Astrocyte of the hippocampus (primary cell): ENCODE measurements at regions not wholly inside any gene's neighbourhood (a gene's known extent, or its start where the extent isn't known, plus 50 kb on each side); places are given as distances from the start of the nearest gene placed in this dataset.
A peak's percentile ranks its signal among the peaks of the same experiment; 100 is the strongest.

Source experiments
- DNase-seq: peaks from one replicate; pipeline ENCODE4 v3.0.0; 2011; ENCODE audit warnings: low read depth, low spot score

GRCh38 chr3:194218646-194219453 is 82.9 kb downstream of the HES1 start:
- peak; percentile 39 for DNase-seq

DNA sequence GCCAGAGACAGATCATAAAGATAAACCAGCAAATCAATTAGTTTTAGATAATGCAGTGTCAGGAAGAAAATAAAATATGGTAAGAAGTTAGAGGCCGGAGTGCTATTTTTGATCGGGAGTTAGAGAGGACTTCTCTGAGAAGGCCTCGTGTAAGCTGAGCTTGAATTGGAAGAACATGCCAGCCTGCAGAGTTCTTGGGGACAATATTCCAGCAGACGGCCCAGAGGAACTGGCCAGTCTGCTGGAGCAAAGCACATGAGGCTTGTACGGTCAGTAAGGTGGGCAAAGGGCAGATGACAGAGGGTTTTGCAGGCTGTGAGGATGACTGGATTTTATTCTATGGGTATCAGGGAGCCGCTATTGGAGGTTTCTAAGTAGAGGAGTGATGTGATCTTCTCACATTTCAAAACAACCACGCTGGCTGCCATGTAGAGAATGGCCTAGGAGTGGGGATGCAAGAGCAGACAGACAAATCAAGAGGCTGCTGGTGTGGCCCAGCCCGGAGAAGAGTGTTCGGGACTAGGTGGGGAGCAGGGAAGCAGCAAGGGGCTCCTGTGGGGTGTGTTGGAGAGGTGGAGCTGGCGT is 84.0 kb downstream of the HES1 start:
- no peak for DNase-seq

GRCh38 chr3:194220901-194221326 is 85.0 kb downstream of the HES1 start:
- DNase-seq: peak; percentile 74

DNA sequence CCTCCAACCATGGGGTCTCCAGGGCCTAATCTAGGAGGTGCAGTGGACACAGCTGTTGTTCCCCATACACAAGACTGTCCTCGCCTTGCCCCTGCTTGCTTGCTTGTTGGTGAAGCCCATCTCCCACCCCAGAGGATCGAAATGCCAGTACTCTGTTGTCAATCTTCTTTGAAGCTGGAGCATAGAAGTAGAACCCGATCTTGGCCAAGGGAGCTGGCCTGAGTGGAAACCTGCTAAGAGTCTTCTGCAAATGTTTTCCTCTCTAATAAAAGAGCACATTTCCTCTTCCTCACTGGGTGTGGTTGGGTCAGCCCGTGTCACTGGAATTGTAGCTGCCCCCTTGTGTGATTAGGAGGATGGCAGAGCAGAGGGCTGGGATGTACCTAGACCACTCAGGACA is 85.4 kb downstream of the HES1 start:
- no peak for DNase-seq

DNA sequence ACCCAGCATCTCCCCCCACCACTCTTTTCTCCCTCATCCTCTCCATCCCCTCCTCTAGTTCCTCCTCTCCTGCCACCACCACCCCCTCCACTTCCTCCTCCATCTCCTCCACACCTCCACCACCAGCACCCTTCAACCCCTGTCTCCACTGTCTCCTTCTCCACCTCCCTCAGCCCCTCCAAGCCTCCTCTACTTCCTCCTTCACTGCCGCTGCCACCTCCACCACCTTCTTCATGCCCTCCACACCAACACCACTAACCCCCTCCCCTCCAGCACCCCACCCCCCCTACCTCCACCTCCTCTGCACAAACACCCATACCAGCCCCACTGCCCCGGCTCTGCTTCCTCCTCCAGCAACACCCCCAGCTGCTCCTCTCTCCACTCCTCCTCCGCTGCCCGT is 88.0 kb downstream of the HES1 start:
- DNase-seq: no peak

- DNase-seq: no peak
Measured at GRCh38 chr3:194224471-194225417, 88.8 kb downstream of the HES1 start.

DNA sequence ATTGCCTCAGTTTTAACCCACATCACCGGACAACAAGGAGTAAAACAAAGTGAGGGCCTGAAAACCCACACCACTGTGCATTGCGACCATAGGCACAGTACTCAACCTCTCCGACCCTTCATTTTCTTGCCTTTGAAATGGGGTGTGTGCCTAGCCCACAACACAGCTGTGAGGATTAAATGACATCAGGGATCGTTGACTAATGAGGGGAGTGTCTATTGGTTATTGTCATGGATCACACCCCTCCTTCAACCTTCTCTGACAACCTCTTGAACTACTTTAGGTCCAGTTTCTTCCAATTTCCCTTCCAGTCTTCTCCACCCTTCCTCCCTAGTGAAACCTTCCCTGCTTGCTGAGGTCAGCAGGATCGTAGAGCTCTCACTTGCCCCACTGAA is 89.5 kb downstream of the HES1 start:
- DNase-seq: no peak

DNA sequence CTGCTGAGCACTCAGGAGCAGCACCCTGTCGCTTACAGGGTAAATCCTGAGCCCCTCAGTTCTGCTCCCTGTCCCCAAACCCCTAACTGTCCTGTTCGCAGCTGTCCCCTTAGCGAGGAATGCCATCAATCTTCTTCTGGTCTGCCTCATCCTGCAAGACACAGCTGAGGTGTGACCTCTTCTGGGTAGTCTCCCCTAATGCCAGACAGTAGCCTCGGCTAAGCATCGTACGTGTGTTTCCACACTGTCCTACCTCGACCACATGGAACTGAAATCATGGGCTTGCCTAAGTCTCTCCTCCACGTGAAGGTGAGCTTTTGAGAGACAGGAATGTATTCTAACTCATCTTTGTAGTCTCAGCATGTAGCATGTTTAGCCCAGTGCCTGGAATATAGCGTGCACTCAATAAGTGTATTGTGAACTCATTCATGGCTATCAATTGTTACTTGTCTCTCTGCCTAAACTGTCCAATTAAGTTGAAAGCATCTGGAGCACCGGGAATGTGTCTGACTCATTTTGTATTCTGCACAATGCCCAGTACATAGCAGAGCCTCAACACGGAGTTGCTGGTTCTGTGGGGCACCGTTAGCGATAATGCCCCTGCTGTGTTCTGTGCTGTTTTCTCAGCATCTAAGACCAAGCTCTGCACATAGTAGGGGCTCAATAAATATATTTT is 90.2 kb downstream of the HES1 start:
- peak; percentile 64 for DNase-seq

DNA sequence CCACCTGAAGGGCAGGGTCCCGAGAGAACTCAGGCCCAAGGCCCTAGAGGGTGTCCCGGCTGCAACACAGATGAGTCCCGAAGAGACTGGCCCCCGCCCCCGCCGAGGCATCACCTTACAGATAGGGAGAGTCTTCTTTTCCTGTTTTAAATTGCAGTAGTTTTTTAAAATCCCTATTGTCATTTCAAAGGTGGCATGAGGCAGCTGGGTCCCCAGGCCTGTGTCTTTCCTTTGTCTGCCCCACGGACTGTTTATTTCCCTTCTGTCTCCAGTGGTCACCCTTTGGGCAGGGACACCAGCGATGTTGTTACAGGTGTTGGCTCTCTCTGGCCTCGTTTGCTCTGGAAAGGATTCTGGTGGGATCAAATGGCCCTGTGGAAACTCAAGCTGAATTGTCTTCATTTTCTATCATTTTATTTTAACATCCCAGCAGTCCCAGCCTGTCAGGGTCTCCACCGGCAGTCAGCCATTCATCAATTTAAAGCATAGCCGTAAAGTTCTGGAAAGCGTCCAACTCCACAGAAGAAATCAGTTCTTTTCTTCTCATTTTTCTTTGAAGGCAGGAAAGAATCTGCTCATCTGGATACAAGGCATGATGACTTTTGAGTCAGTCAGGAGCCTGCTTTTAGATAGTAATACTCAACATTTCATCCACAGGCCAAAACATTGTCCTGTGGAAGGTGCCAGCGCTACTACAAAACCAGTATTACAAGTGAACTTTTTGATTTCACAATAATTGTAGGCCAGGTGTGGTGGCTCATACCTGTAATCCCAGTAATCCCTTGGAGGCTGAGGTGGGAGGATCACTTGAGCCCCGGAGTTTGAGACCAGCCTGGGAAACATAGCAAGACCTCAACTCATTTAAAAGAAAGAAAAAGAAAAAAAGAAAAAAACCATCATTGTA is 96.2 kb downstream of the HES1 start:
- no peak for DNase-seq

DNA sequence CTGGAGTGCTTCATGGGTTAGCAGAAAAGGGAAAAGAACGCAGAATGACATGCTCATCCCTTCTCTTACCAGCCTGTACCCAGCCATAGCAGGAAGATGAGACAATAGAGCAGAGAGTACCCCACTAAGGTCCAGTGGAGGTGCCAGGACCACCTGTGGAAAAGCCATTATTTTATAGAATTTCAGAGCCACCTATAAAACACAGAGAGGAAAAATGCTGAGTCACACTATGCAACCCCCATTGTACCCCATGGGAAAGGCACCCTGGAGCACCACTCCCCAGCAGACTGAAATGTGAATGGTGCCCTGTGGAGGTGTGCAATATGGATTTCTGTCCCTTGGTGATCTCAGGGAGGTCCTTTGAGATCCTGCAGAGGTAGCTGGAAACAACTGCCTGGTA is 97.2 kb downstream of the HES1 start:
- DNase-seq: no peak

DNA sequence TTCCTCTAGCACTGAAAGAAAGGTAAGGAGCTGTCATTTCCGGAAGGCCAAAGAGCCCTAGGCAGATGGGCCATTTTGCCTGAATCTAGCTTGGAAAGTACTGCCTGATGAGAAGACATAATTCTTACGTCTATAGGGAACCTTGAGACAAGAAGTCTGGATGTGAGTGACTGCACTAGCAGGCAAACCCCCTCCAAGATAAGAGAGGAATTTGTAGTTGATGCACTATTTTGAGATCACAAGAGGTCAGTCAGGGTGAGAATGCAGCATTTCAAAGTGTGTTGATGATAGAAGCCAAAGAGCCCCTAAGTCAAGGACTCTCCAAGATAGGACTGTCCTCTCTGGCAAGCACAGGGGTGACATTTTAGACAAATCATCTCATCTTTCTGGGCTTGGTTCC is 99.2 kb downstream of the HES1 start:
- DNase-seq: no peak

DNA sequence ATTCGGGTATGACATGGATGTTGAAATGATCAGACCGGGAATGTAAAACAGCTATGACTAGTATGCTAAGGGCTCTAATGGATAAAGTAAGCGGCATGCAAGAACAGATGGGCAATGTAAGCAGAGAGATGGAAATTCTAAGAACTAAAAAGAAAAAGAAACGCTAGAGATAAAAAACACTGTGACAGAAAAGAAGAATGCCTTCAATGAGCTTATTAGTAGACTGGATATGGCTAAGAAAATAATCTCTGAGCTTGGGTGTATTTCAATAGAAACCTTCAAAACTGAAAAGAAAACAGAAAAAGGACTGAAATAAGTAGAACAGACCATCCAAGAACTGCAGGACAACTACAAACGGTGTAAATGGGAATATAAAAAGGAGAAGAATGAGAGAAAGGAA is 101.2 kb downstream of the HES1 start:
- DNase-seq: no peak

DNA sequence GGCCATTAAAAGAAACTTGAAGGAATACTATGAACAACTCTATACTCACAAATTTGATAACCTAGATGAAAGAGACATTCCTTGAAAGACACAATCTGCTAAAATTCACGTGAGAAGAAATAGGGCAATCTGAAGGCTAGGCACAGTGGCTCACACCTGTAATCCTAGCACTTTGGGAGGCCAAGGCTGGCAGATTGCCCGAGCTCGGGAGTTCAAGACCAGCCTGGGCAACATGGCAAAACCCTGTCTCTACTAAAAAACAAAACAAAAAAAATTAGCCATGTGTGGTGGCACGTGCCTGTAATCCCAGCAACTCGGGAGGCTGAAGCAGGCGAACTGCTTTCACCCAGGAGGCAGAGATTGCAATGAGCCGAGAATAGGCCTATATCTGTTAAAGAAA is 104.8 kb downstream of the HES1 start:
- DNase-seq: no peak

GRCh38 chr3:194243172-194243837 is 107.4 kb downstream of the HES1 start:
- no peak for DNase-seq

GRCh38 chr3:194244167-194244566 is 107.0 kb downstream of the CPN2 start:
- DNase-seq: no peak

GRCh38 chr3:194245474-194245873 is 105.7 kb downstream of the CPN2 start:
- no peak for DNase-seq

DNA sequence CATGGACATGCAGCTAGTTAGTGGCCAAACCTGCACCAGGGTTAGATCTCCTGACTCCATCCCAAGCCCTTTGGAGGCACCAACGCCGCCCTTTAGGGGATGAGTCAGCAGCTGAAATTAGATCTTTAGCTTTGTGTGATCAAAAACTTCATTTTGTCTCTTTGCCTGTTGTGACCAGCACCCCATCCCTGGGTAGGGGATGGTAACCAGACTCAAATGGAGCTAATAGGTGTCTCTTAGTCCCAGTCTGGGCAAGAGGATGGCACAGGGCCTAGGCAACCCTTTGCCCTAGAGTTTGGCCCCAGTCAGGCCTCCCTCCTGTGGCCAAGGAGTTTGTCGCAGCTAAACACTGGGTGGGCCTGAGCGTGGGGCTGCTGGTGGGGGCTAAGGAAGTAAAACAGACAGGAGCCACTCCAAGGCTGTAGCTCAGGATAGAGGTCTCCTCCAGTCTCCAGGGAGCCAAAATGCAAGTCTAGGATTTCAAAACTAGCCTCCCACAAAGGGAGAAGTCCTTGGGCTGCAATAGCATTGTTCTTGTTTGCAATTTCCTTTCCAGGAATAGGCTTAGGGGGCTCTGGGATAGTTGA is 105.1 kb downstream of the CPN2 start:
- no peak for DNase-seq

- no peak for DNase-seq
Measured at GRCh38 chr3:194246709-194247349, 104.3 kb downstream of the CPN2 start.

DNA sequence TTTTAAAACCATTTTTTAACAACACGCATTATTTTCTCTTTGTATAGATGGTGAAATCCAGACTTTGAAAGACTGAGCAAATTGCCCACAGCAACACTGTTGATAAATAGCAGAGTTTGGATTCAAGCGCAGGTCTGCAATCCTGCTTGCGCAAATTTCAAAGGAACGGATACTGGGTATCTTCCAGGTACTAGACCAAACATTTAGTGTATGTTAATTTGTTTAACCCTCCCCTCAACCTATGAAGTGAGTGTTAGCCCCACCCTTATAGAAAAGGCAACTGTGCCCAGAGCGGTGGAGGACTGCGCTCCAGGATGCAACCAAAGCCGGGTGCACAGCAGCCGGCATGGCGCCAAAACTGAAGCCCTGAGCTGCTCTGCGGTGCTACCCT is 103.8 kb downstream of the CPN2 start:
- no peak for DNase-seq
